ENCODE measurements at regions not wholly inside any gene's neighbourhood (a gene's known extent, or its start where the extent isn't known, plus 50 kb on each side); places are given as distances from the start of the nearest gene placed in this dataset.

- ChIA-PET CTCF (no interaction called here), POLR2A (no interaction called here)
Observed at GRCh38 chr14:44215660-44216059, 291.4 kb downstream of the FSCB start.

GRCh38 chr14:44211718-44212117, 295.4 kb downstream of the FSCB start:
- ChIA-PET POLR2A (no interaction called here), CTCF (no interaction called here)

More at GRCh38 chr14:44215660-44216059, 291.4 kb downstream of the FSCB start:
- H3K4me1 ChIP-seq (ENCODE audit: control insufficient read depth, insufficient read depth, low read length), result no peaks in the 10 kb centered on the region
- no peaks in the 10 kb centered on the region for H3K9me3 ChIP-seq (ENCODE audit: control insufficient read depth, insufficient read depth, low read depth, low read length)
- TF ChIP-seq ZNF580 (tag by site-specific recombination; IDR thresholded peaks at IDR 0.05) (no peak), GLIS1 (tag by site-specific recombination; IDR thresholded peaks at IDR 0.05) (no peak), ZNF513 (tag by site-specific recombination; IDR thresholded peaks at IDR 0.05) (no peak), ZFP69B (tag by site-specific recombination; IDR thresholded peaks at IDR 0.05) (no peak), GLIS2 (tag by site-specific recombination; IDR thresholded peaks at IDR 0.05) (no peak), ZNF19 (tag by site-specific recombination; IDR thresholded peaks at IDR 0.05; ENCODE audit: low read depth) (no peak), ZNF398 (tag by site-specific recombination; IDR thresholded peaks at IDR 0.05) (no peak)
- H3K36me3 ChIP-seq (ENCODE audit: control insufficient read depth in 2 of 2, insufficient read depth in 1 of 2, low read length in 2 of 2), result no peaks in the 10 kb centered on the region
- no peak overlapping the region for H3K4me3 ChIP-seq (ENCODE audit: low read depth, low read length)
- no peak overlapping the region for H3K27ac ChIP-seq (ENCODE audit: extremely low read depth, low read depth, low read length)

GRCh38 chr14:44204061-44204835, 302.8 kb downstream of the FSCB start:
- Histone ChIP-seq H3K9me3 (ENCODE audit: control insufficient read depth, insufficient read depth, low read depth, low read length) (no peaks in the 10 kb centered on the region), H3K36me3 (ENCODE audit: control insufficient read depth in 2 of 2, insufficient read depth in 1 of 2, low read length in 2 of 2) (no peaks in the 10 kb centered on the region), H3K27ac (ENCODE audit: extremely low read depth, low read depth, low read length) (no peak overlapping the region), H3K4me1 (ENCODE audit: control insufficient read depth, insufficient read depth, low read length) (no peaks in the 10 kb centered on the region), H3K4me3 (ENCODE audit: low read depth, low read length) (no peak overlapping the region)
- ChIA-PET CTCF (no interaction called here), POLR2A (no interaction called here)
- TF ChIP-seq ZNF133 (tag by site-specific recombination; IDR thresholded peaks at IDR 0.05) (no peak), ZNF529 (tag by site-specific recombination; IDR thresholded peaks at IDR 0.05; ENCODE audit: insufficient replicate concordance) (no peak), ZNF112 (tag by site-specific recombination; IDR thresholded peaks at IDR 0.05) (no peak), ZNF169 (tag by site-specific recombination; IDR thresholded peaks at IDR 0.05) (no peak), ZNF510 (tag by site-specific recombination; IDR thresholded peaks at IDR 0.05; ENCODE audit: insufficient replicate concordance) (no peak), KLF8 (tag by site-specific recombination; IDR thresholded peaks at IDR 0.05) (no peak), ZNF624 (tag by site-specific recombination; IDR thresholded peaks at IDR 0.05) (no peak), ZNF302 (tag by site-specific recombination; IDR thresholded peaks at IDR 0.05; ENCODE audit: low read depth) (no peak), KLF1 (tag by site-specific recombination; IDR thresholded peaks at IDR 0.05) (no peak), ZNF16 (tag by site-specific recombination; IDR thresholded peaks at IDR 0.05; ENCODE audit: low read depth) (no peak)

More at GRCh38 chr14:44211718-44212117, 295.4 kb downstream of the FSCB start:
- Histone ChIP-seq H3K4me3 (ENCODE audit: low read depth, low read length) (no peak overlapping the region), H3K36me3 (ENCODE audit: control insufficient read depth in 2 of 2, insufficient read depth in 1 of 2, low read length in 2 of 2) (no peaks in the 10 kb centered on the region), H3K4me1 (ENCODE audit: control insufficient read depth, insufficient read depth, low read length) (no peaks in the 10 kb centered on the region), H3K9me3 (ENCODE audit: control insufficient read depth, insufficient read depth, low read depth, low read length) (no peaks in the 10 kb centered on the region), H3K27ac (ENCODE audit: extremely low read depth, low read depth, low read length) (no peak overlapping the region)
- TF ChIP-seq, protein P1, sequence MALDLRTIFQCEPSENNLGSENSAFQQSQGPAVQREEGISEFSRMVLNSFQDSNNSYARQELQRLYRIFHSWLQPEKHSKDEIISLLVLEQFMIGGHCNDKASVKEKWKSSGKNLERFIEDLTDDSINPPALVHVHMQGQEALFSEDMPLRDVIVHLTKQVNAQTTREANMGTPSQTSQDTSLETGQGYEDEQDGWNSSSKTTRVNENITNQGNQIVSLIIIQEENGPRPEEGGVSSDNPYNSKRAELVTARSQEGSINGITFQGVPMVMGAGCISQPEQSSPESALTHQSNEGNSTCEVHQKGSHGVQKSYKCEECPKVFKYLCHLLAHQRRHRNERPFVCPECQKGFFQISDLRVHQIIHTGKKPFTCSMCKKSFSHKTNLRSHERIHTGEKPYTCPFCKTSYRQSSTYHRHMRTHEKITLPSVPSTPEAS (tag by site-specific recombination; IDR thresholded peaks at IDR 0.05), result no peak
- TF ChIP-seq, protein P2, sequence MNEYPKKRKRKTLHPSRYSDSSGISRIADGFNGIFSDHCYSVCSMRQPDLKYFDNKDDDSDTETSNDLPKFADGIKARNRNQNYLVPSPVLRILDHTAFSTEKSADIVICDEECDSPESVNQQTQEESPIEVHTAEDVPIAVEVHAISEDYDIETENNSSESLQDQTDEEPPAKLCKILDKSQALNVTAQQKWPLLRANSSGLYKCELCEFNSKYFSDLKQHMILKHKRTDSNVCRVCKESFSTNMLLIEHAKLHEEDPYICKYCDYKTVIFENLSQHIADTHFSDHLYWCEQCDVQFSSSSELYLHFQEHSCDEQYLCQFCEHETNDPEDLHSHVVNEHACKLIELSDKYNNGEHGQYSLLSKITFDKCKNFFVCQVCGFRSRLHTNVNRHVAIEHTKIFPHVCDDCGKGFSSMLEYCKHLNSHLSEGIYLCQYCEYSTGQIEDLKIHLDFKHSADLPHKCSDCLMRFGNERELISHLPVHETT (tag by site-specific recombination; IDR thresholded peaks at IDR 0.05), result no peak
- TF ChIP-seq, protein P3, sequence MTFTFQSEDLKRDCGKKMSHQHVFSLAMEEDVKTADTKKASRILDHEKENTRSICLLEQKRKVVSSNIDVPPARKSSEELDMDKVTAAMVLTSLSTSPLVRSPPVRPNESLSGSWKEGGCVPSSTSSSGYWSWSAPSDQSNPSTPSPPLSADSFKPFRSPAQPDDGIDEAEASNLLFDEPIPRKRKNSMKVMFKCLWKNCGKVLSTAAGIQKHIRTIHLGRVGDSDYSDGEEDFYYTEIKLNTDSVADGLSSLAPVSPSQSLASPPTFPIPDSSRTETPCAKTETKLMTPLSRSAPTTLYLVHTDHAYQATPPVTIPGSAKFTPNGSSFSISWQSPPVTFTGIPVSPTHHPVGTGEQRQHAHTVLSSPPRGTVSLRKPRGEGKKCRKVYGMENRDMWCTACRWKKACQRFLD (tag by site-specific recombination; IDR thresholded peaks at IDR 0.05), result no peak
- TF ChIP-seq ZNF785 (tag by site-specific recombination; IDR thresholded peaks at IDR 0.05) (no peak), MYNN (tag by site-specific recombination; IDR thresholded peaks at IDR 0.05; ENCODE audit: borderline replicate concordance) (no peak)

Measured in HEK293 (cell line).